KOPT-K1 (cell line): ENCODE measurements at regions not wholly inside any gene's neighbourhood (a gene's known extent, or its start where the extent isn't known, plus 50 kb on each side); places are given as distances from the start of the nearest gene placed in this dataset.

Experiments used
- H3K27ac ChIP-seq: fragments of 200-600 bp; sonication (generic); 2 replicates; pipeline ENCODE4 v1.5.1; 2016; ENCODE audit warnings: antibody characterized with exemption, mild to moderate bottlenecking, low read depth, low read length; ENCODE audit not compliant: poor library complexity, severe bottlenecking
- H3K36me3 ChIP-seq: fragments of 200-600 bp; sonication (generic); 2 replicates; pipeline ENCODE4 v1.5.1; 2017; ENCODE audit warnings: antibody characterized with exemption, mild to moderate bottlenecking, low read length, moderate library complexity; ENCODE audit not compliant: insufficient read depth
- H3K9me3 ChIP-seq: fragments of 200-600 bp; sonication (generic); 2 replicates; pipeline ENCODE4 v1.5.1; 2017; ENCODE audit warnings: antibody characterized with exemption, low read length, mild to moderate bottlenecking; ENCODE audit not compliant: insufficient read depth, poor library complexity, severe bottlenecking

DNA sequence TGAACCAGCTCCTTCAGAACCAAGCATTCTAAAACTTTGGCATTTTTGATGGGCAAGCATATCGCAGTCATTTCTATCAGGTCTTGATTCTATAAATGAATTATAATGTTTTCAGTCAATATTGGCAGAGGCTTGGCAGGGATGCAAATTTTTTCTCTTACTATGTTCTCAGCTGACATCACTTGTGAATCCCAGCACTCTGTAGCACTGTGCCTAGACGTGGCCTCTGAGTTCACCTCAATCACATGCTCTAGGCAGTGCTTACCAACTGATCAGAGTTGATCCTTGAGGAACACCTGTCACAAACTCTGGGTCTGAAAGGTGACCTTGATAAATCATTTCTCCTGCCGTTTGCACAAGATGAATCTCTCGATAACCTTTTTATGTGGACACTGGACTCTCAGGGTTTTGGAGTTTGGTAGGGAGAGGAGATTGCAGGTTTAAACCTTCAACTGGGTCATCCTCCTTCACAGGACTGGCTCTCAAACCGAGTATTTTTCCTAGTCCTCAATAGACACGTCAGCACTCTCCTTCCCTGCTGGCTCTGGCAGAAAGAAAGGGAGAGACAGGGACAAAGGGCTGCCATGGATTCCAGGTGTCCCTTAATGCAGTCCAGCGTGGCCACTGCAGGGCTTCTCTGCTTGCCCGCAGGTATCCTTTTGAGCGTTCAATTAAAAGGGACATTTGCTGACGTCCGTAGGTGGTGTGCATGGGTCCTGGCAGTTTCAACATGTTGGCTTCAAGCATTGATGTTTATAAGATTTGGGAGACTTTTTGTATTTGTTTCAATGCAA, 222.3 kb upstream of the CMC1 start:
- Histone ChIP-seq H3K27ac (no peak overlapping the region), H3K9me3 (peaks cover 6% of the 10 kb centered on the region), H3K36me3 (no peaks in the 10 kb centered on the region)

DNA sequence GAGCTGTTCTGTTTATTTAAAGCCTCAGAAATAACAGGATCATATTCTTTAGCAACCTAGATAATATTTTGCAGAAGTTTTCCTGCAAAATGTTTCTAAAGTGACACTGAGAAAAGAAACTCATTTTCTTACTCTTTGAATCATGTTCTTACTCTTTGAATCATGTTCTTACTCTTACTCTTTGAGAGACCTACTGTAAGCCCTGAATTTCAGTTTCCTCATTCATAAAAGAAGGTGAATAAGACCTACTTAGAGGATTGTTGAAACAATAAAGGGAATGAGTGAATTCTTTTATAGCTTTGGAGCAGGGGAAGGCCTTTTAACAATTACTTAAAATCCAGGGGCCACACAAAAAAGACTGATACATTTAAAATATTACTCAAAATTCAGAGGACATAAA, 221.7 kb upstream of the CMC1 start:
- H3K27ac ChIP-seq, result no peak overlapping the region
- peaks cover 13% of the 10 kb centered on the region for H3K9me3 ChIP-seq
- H3K36me3 ChIP-seq, result no peaks in the 10 kb centered on the region

DNA sequence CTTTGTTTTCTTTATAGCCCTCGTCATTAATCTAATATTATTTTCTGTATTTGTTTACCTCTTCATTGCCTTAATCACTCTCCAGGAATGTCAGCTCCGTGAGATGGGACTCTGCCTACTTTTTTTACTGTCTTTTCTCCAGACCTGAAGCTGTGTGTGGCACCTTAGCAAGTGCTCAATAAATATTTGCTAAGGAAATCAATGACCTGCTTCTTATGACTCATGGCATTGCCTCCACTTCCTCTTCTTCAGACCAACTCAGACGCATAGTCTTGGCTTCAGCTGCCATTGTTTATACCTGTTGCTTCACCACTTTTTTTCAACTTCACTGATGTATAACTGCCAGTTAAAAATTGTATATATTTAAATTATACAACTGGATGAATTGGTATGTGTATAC, 218.5 kb upstream of the CMC1 start:
- Histone ChIP-seq H3K27ac (no peak overlapping the region), H3K36me3 (no peaks in the 10 kb centered on the region), H3K9me3 (peaks cover 25% of the 10 kb centered on the region)

DNA sequence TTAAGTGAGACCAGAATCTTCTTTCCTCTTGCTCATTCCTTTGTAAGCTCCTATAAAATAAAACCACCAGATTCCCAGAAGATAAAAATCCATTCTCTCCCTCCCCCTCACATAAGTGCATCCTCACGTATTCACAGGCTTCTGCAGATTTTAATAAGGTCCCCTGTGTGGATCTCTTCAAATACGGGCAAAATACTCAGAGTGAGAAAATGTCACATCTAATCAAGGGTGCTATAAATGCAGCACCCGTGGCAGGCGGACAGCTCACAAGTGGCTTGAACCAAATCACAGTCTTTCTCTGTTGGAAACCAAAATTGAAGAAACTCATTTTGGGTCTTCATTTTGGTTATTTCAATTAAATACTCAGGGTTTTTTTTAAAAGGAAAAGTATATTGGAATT, 212.9 kb upstream of the CMC1 start:
- Histone ChIP-seq H3K36me3 (no peaks in the 10 kb centered on the region), H3K27ac (no peak overlapping the region), H3K9me3 (peaks cover 46% of the 10 kb centered on the region)

DNA sequence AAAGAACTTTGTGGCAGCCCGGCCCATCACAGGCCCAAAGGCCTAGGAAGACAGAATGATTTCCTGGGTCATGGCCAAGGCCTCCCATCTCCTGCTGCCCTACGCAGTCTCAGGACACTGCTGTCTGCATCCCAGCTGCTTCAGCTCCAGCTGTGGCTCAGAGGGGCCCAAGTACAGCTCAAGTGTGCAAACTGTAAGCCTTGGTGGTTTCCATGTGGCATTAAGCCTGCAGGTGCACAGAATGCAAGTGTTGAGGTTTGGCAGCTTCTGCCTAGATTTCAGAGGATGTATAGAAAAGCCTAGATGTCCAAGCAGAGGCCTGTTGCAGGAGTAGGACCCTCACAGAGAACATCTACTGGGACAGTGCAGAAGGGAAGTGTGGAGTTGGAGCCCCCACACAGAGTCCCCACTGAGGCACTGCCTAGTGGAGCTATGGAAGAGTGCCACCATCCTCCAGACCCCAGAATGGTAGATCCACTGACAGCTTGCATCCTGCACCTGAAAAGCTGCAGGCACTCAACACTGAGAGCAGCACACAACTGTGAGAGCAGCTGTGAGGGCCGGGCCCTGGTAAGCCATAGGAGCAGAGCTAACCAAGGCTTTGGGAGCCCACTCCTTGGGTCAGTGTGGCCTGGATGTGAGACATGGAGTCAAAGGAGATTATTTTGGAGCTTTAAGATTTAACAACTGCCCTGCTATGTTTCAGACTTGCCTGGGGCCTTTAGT, 208.2 kb upstream of the CMC1 start:
- Histone ChIP-seq H3K27ac (no peak overlapping the region), H3K9me3 (peaks cover 28% of the 10 kb centered on the region), H3K36me3 (no peaks in the 10 kb centered on the region)

DNA sequence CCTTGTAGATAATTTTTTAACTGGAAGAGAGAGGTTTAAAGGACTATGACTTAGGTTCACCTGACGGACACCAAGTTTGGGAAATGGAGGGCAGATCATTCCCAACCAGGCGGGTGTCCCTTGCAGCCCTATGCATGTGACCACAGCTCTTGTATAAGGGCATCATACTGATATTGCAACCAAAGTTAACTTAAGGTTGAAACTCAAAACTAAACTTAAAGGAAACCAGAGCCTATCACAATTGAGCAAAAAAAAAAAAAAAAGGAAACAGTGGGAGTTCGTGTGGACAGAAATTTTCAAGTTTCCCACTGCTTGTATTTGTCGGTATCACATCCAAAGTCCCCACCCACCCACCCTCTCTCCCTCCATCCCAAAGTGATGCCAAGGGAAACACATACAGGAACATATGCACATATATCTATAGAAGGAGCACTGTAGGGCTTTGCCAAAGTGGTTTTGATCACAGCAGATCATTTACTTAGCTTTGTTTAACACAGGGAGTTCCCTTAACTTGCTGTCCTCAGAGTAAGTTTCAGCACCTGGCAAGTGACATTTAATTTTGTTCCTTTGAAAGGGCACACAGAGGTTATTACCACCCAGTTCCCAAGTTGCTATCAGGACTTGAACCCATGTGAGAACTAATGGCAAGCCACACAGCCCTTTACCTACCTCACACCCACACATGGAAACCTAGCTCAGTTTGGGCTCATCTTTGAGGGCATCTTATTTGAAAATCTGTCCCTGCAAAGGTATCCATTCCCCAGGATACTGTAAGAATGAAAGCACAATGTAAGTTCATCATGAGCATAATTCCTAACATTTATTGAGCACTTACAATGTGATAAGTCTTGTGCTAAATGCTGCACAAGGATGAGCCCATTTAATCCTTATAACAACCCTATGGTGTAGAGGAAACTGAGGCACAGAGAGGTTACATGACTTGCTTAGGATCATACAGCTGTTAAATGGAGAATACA, 204.5 kb upstream of the CMC1 start:
- Histone ChIP-seq H3K36me3 (no peaks in the 10 kb centered on the region), H3K9me3 (peaks cover 21% of the 10 kb centered on the region), H3K27ac (no peak overlapping the region)

DNA sequence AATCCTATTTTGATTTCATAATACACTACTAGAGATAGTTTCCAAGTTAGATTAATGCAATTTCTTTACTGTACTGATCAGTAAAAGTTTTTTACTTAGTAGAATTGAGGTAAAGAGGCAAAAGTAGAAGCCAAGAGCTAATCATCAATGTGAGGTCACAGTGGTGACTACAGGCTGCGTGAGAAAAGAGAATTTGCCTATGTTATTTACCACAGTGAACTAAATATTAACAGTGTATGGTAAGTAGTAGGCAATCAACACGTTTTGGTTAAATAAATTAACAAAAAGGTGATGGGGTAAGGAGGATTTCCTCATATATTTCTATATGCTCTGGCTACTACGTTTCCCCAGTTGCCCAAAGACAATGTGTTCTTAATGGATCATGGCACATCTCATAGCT, 202.2 kb upstream of the CMC1 start:
- no peaks in the 10 kb centered on the region for H3K36me3 ChIP-seq
- H3K9me3 ChIP-seq, result no peaks in the 10 kb centered on the region
- H3K27ac ChIP-seq, result no peak overlapping the region

DNA sequence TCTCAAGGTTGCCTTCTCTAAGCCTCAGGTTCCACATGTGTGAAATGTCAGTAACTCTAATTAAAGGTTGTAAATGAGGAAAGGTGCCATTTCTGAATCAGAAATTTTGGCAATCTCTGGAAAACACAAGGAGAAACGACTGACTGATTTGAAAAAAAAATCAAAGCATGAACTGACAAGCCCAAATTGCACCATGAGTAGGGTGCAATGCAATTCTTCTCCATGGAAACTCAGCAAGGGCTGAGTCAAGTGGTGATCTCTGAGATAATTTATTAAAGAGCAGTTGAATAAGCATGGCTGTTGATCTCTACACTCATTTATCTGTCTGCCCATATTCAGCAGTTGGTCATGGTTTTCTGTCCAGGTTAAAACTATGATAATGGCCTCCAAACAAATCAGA, 201.6 kb upstream of the CMC1 start:
- Histone ChIP-seq H3K27ac (no peak overlapping the region), H3K36me3 (no peaks in the 10 kb centered on the region), H3K9me3 (no peaks in the 10 kb centered on the region)

DNA sequence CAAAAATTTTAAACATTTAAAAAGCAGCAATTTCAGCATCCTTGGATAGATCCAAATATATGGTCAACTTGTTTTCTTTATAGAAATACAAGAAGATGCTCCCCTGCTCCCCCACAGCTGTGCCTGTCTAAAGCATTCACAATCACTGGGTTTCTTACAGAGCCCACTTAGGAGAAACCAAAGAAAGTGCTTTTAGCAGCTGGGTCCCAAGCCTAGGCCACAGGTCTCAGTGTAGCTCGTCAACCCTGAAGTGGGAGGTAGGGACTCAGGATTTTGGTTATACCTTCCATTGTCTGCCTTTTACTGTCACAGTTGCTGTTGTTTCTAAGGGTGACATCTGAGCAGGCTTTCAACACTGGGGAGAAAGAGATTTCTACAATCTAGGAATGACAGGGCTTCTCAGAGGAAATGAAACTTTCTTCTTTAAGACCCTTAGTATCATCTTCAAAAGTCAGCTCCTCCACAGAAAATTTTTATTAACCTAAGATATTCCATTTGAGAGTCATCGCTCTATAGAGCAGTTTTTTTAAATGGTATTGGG, 199.3 kb upstream of the CMC1 start:
- H3K27ac ChIP-seq, result no peak overlapping the region
- no peaks in the 10 kb centered on the region for H3K9me3 ChIP-seq
- no peaks in the 10 kb centered on the region for H3K36me3 ChIP-seq

DNA sequence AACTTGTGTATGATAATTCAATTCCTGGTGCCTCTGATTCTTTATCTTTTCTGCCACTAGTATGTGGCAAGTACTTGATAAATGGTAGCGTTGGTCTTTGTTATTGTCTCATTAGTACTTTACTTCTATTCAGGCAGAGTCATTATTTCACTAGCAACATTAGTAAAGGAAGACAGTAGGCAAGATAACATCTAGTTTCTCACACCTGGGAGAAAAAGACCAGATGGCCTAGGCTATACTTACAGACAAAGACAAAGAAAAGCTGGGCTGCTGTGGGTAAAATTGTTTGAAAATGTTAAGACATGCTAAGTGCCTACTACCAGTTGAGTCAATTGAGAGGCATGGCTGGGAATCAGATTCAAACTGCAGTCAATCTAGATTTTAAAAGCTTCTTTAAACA, 198.7 kb upstream of the CMC1 start:
- H3K9me3 ChIP-seq, result no peaks in the 10 kb centered on the region

DNA sequence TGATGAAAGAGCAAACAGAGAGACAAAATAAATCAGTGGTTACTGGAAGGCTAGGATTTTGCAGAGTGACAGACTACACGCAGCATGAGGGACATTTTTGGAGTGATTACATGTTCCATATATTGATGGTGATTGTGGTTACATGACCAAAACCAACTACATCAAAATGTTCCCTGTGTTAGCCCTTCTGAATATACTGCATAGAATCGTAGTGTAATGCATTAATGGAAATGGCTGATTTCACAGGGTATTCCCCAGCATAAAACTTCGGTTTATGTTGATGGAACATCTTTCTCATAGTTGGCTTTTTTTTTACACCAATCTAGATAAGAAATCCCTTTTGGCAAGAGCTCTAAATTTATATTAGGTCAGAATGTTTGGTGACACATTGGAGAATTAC, 191.3 kb upstream of the CMC1 start:
- Histone ChIP-seq H3K27ac (no peak overlapping the region), H3K9me3 (no peaks in the 10 kb centered on the region)

More for the DNA sequence above, 198.7 kb upstream of the CMC1 start:
- Histone ChIP-seq H3K36me3 (no peaks in the 10 kb centered on the region), H3K27ac (no peak overlapping the region)

DNA sequence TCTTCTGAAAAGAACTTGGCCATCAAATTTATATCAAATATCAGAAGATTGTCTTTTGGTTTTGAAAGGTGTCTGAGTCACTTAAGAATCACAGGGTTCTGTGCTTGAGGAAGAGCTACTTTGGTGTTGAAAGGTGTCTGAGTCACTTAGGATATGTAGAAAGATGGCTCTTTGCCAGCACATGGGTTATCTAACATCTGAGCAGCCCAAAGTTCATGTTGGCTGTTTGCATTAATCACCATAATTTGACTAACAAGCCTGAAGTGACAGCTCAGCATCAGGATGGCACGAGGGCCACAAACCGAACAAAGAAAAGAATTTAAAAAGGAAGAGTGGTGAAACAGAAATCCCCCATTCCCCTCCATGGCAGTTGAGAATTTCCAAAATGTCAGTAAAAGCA, 190.5 kb upstream of the CMC1 start:
- Histone ChIP-seq H3K27ac (no peak overlapping the region), H3K36me3 (no peaks in the 10 kb centered on the region), H3K9me3 (no peaks in the 10 kb centered on the region)

More for the DNA sequence above, 191.3 kb upstream of the CMC1 start:
- no peaks in the 10 kb centered on the region for H3K36me3 ChIP-seq

DNA sequence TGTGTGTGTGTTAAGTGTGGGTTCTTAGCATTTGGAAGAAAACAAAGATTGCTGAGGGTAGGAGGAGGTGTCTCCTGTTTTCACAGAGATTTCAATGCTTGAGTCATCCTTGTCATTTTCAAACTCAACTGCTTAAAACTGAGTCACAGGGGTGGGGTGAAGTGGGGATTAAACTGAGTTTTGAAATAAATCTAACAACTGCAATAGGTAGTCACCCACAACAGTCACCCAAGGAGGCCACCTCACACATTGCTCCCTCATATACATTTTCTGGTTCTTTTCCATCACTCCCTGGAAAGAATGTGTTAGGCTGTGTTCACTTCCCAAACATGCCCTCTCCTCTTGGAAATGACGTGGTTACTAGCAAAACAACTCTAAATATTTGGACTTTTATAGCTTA, 187.7 kb upstream of the CMC1 start:
- H3K27ac ChIP-seq, result no peak overlapping the region

DNA sequence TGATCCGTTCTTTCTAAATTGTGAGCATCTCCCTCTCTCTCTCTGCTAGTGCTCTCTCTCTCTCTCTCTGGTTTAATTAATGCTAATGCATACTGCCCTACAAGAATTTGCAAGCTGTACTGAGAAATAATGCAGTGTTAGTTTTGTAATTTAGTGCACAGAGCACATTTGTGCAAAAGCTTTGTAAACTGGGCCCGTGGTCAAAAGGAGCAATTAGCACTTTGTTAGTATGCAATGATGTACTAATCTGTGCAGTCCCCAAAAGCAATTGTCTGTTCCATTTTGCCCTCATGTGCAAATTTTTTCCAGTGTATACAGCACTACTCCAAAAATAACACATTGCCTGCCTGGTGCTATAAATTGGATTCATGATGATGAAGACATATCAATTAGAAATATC, 184.6 kb upstream of the CMC1 start:
- Histone ChIP-seq H3K36me3 (no peaks in the 10 kb centered on the region), H3K9me3 (no peaks in the 10 kb centered on the region), H3K27ac (no peak overlapping the region)

More for the DNA sequence above, 187.7 kb upstream of the CMC1 start:
- H3K36me3 ChIP-seq, result no peaks in the 10 kb centered on the region
- no peaks in the 10 kb centered on the region for H3K9me3 ChIP-seq

DNA sequence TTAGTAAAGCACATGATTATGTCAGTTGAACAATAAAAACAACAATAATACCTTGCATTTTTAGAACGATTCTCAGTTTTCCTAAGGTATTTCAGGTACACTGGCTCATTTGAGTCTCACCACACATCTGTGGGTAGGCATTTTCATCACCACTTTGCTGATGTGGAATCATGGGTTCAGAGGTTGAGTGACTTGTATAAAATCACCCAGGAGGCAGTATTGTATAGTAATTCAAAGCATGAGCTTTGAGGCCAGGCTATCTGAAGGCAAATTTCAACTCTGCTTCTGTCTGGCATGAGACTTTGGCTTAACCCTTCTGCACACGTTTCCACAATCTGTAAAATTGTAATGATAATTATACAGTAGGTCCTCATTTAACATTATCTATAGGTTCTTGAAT, 183.9 kb upstream of the CMC1 start:
- Histone ChIP-seq H3K9me3 (no peaks in the 10 kb centered on the region), H3K27ac (no peak overlapping the region), H3K36me3 (no peaks in the 10 kb centered on the region)
